ENCODE measurements at regions not wholly inside any gene's neighbourhood (a gene's known extent, or its start where the extent isn't known, plus 50 kb on each side); places are given as distances from the start of the nearest gene placed in this dataset.

- H3K4me1 ChIP-seq (ENCODE audit: insufficient read depth) = peaks cover 14% of the 10 kb centered on the region; the same call in 1 of the 2 replicates
- peaks cover 26% of the 10 kb centered on the region for H3K4me1 Mint-ChIP-seq
- peaks cover 1% of the 10 kb centered on the region for H3K27me3 Mint-ChIP-seq (ENCODE audit: insufficient read depth, low read depth, poor library complexity)
- no peak overlapping the region for H3K27ac Mint-ChIP-seq
- no peak for DNase-seq (ENCODE audit: low spot score)
- no peak overlapping the region for H2AFZ ChIP-seq
- no peaks in the 10 kb centered on the region for H3F3A ChIP-seq (replicated peaks; ENCODE audit: low read depth)
- H3K36me3 Mint-ChIP-seq (ENCODE audit: low read depth) = peaks cover 16% of the 10 kb centered on the region
- H3K4me2 ChIP-seq = no peak overlapping the region
- no peak overlapping the region for H3K27ac ChIP-seq (ENCODE audit: low read depth)
- H3K36me3 ChIP-seq (ENCODE audit: insufficient read depth) = no peaks in the 10 kb centered on the region
- no peak overlapping the region for H3K4me3 ChIP-seq
- no peak overlapping the region for H3K4me3 Mint-ChIP-seq
- peaks cover 9% of the 10 kb centered on the region for H3K9me2 ChIP-seq (ENCODE audit: insufficient read depth)
- H3K79me2 ChIP-seq (replicated peaks; ENCODE audit: insufficient read depth) = no peaks in the 10 kb centered on the region
- H3K27me3 ChIP-seq (ENCODE audit: insufficient read depth) = no peaks in the 10 kb centered on the region
- H3K9me3 Mint-ChIP-seq = peaks cover 8% of the 10 kb centered on the region; the same call in 1 of the 3 replicates
- TF ChIP-seq ZNF331 (CRISPR knock-in tag; IDR thresholded peaks at IDR 0.05; ENCODE audit: low read depth) = no peak
- TF ChIP-seq STAT1 (IDR thresholded peaks at IDR 0.05; ENCODE audit: unreplicated experiment) = no peak
- TF ChIP-seq REST (IDR thresholded peaks at IDR 0.05; ENCODE audit: unreplicated experiment) = no peak
- H4K20me1 ChIP-seq (replicated peaks; ENCODE audit: insufficient read depth) = no peaks in the 10 kb centered on the region
- ATAC-seq = no peak
Observed at GRCh38 chr3:20346369-20346768, 160.4 kb upstream of the SGO1 start.

GRCh38 chr3:20344400-20344959 lies 158.5 kb upstream of the SGO1 start:
- Histone ChIP-seq H3K9me2 (ENCODE audit: insufficient read depth) (no peaks in the 10 kb centered on the region), H3K4me1 (ENCODE audit: insufficient read depth) (peaks cover 19% of the 10 kb centered on the region), H3K27me3 (ENCODE audit: insufficient read depth) (no peaks in the 10 kb centered on the region), H3K4me2 (peak overlapping the region; percentile 2; the same call in 1 of the 2 replicates), H2AFZ (no peak overlapping the region), H3K36me3 (ENCODE audit: insufficient read depth) (no peaks in the 10 kb centered on the region), H3K4me3 (no peak overlapping the region), H4K20me1 (replicated peaks; ENCODE audit: insufficient read depth) (no peaks in the 10 kb centered on the region), H3K79me2 (replicated peaks; ENCODE audit: insufficient read depth) (no peaks in the 10 kb centered on the region), H3K27ac (ENCODE audit: low read depth) (peak overlapping the region; percentile 6; the same call in 1 of the 2 replicates), H3F3A (replicated peaks; ENCODE audit: low read depth) (no peaks in the 10 kb centered on the region)
- peaks cover 1% of the 10 kb centered on the region for H3K27me3 Mint-ChIP-seq (ENCODE audit: insufficient read depth, low read depth, poor library complexity)
- H3K4me1 Mint-ChIP-seq = peaks cover 36% of the 10 kb centered on the region
- DNase-seq (ENCODE audit: low spot score) (peak; percentile 22), ATAC-seq (no peak)
- no peak overlapping the region; the same call in 2 of the 3 replicates for H3K4me3 Mint-ChIP-seq
- H3K9me3 Mint-ChIP-seq = peaks cover 8% of the 10 kb centered on the region; the same call in 1 of the 3 replicates
- H3K36me3 Mint-ChIP-seq (ENCODE audit: low read depth) = peaks cover 16% of the 10 kb centered on the region
- H3K27ac Mint-ChIP-seq = peak overlapping the region; percentile 53; the same call in 1 of the 2 replicates
- no peak for TF ChIP-seq POLR2AphosphoS5 (IDR thresholded peaks at IDR 0.05; ENCODE audit: low read depth)
- TF ChIP-seq ETS1 (IDR thresholded peaks at IDR 0.05) = no peak
- TF ChIP-seq NANOG (IDR thresholded peaks at IDR 0.05; ENCODE audit: borderline replicate concordance) = peak; percentile 89
- TF ChIP-seq REST (IDR thresholded peaks at IDR 0.05; ENCODE audit: unreplicated experiment) = no peak
